AG04449 (cell line): ENCODE measurements at regions not wholly inside any gene's neighbourhood (a gene's known extent, or its start where the extent isn't known, plus 50 kb on each side); places are given as distances from the start of the nearest gene placed in this dataset.

Source experiments
- CTCF ChIA-PET: fragments of 350-600 bp; formaldehyde crosslinking; extraction: SDS; loops from one replicate; lab custom pipeline; 2021; ENCODE audit warnings: antibody characterized with exemption; lab: Yijun Ruan, JAX
- POLR2A ChIA-PET: fragments of 400-600, 350-600 bp; formaldehyde crosslinking; extraction: SDS; loops from one replicate; lab custom pipeline; 2020; ENCODE audit warnings: antibody characterized with exemption, inconsistent platforms; lab: Yijun Ruan, JAX
- DNase-seq: peaks from one replicate; pipeline ENCODE4 v3.0.0-alpha.2; 2010; ENCODE audit warnings: low read depth, low spot score
- H3K4me3 ChIP-seq: 2 replicates; pipeline ENCODE4 v1.5.1; 2011; ENCODE audit warnings: low read depth, mild to moderate bottlenecking, control low read depth, low read length
- TF ChIP-seq, protein P1 (sequence below): IDR thresholded peaks from one replicate; pipeline ENCODE4 v1.5.1; 2011; ENCODE audit warnings: mild to moderate bottlenecking, moderate library complexity, low read length, control low read depth, inconsistent platforms; ENCODE audit not compliant: insufficient read depth; ENCODE audit errors: missing control alignments

DNA sequence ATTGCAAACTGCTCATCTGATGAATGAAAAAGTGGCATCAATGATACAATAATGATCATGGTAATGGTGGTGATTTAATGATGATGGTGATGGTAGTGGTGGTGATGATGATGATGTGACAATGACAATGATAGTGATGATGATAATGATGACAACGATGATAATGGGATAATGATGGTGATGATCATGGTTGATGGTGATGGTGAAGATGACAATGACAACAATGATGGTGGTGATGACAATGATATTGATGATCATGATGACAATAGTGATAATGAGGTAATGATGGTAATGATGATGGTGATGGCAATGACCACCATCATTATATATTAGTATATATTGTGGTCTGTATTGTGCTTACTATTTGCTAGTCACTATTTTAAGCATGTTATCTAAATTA, 474.3 kb downstream of the TBC1D22A start:
- CTCF ChIA-PET = no interaction called here
- POLR2A ChIA-PET = no interaction called here
- H3K4me3 ChIP-seq = no peak overlapping the region
- TF ChIP-seq, protein P1, sequence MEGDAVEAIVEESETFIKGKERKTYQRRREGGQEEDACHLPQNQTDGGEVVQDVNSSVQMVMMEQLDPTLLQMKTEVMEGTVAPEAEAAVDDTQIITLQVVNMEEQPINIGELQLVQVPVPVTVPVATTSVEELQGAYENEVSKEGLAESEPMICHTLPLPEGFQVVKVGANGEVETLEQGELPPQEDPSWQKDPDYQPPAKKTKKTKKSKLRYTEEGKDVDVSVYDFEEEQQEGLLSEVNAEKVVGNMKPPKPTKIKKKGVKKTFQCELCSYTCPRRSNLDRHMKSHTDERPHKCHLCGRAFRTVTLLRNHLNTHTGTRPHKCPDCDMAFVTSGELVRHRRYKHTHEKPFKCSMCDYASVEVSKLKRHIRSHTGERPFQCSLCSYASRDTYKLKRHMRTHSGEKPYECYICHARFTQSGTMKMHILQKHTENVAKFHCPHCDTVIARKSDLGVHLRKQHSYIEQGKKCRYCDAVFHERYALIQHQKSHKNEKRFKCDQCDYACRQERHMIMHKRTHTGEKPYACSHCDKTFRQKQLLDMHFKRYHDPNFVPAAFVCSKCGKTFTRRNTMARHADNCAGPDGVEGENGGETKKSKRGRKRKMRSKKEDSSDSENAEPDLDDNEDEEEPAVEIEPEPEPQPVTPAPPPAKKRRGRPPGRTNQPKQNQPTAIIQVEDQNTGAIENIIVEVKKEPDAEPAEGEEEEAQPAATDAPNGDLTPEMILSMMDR = no peak
- no peak for DNase-seq

DNA sequence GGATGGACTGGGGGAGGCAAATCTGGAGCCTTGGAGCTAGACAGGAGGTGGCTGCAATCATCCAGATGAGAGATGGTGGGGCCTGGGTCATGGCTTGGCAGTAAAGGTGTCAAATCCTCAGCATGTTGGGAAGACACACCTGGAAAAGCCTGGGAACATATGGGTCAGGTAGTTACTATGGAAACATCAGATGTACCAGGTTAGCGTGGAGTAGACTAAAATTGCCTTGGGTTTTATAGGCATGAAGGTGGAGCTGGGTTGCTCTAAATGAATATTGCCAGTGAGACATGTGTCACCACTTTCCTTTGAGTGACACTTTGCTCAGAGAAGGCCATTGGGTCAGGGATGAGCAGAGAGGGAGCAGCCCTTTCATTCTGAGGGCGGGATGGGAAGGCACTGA, 473.7 kb downstream of the TBC1D22A start:
- ChIA-PET POLR2A (no interaction called here), CTCF (no interaction called here)
- TF ChIP-seq, protein P1 = no peak
- H3K4me3 ChIP-seq = no peak overlapping the region
- no peak for DNase-seq

DNA sequence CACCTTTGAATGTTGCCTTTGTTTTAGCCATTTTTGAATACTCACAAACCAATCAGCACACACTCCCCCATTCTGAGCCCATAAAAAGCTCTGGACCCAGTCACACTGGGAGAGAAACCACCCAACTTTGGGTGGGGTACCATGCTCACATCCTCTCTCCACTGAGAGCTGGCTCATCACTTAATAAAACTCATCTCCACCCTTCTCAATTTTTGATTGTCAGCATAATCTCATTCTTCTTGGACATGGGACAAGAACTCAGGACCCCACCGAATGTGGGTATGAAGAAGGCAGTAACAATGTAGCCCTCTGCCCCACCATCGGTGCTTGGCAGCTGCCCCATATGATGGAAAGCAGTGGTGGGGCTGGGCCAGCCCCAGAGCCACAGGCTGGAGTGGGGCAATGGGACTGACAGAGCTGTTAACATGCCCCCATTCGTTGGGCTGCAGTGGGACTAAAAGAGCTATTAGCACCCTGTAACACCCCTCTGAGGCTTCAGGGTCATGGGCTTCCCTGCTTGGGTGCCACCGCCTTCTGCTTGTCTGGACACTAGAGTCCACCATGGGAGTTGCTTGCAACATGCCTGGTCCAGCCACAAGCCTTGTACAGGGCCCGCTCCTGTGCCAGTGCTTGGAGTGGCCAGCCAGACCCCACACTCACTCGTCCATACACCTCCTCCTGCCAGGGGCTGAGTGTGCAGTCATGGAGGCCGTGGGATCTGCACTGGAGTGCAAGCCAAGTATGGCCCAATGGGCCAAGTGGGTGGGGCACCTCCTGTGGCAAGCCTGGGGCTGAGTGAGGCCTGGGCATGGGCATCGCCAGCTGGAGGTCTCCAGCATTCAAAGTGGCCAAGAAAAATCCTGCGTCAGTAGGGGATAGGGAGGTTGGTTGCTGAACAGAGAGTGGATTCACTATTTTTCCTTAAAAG, 471.1 kb downstream of the TBC1D22A start:
- no peak for DNase-seq
- TF ChIP-seq, protein P1 = no peak
- ChIA-PET CTCF (no interaction called here), POLR2A (no interaction called here)
- no peak overlapping the region for H3K4me3 ChIP-seq

DNA sequence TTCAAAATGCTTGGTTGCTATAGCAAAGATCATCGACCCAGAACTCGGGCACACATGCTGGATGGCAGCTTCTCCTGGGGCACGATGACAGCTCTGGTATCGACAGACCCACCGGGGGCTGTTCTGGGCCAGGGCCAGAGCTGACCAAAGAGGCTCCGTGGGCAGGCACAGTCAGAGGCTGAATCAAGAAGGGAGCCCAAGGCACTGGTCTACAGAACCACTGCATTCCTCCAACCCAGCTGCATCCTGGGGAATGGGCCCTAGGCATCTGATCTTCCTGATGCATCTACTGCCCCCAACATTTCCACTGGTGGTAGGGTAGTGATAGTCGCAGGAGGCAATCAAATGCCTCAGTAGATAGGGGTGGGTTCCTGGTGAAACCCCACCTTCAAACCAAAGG, 470.3 kb downstream of the TBC1D22A start:
- TF ChIP-seq, protein P1 = no peak
- no peak overlapping the region for H3K4me3 ChIP-seq
- ChIA-PET POLR2A (no interaction called here), CTCF (no interaction called here)
- DNase-seq = no peak

DNA sequence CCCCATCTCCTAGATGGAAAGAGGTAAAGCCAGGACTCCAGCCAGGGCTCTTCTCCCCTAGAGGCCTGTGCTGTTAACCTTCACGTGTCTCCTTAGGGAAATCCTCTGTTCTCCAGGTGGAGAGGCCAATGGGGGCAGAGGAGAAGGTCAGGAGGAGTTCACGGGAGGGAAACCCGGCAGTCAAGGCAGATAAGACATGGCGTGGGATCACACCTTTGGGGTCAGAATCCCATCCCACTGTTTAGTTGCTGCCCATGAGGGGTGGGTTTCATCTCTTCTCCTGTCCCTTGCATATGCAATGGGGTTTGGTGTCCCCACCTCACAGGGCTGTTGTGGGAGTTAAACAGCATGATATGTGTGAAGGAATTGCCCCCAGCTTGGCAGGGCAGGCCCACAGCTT, 469.7 kb downstream of the TBC1D22A start:
- TF ChIP-seq, protein P1 = no peak
- H3K4me3 ChIP-seq = no peak overlapping the region
- ChIA-PET CTCF (no interaction called here), POLR2A (no interaction called here)
- DNase-seq = no peak

DNA sequence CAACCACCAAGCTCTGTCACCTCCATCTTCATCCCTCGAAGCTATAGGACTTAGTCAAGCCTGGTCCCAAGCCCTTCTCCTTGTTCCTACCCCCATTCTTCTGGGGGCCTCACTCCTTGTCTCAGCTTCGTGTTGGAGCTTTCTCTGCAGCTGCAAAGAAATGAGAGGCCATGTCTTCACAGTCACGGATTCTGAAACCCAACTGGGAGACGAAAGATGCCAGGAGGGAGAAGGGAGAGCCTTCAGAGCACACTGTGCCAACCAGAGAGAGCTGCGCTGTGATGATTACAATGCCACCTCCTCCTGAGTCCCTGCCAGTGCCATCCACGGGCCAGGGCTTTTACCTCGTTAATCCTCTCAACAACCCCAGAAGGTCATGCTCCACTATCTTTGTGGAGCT, 469.3 kb downstream of the TBC1D22A start:
- POLR2A ChIA-PET = no interaction called here
- no peak overlapping the region for H3K4me3 ChIP-seq
- DNase-seq = no peak
- CTCF ChIA-PET = no interaction called here
- TF ChIP-seq, protein P1 = no peak
